ENCODE measurements at regions not wholly inside any gene's neighbourhood (a gene's known extent, or its start where the extent isn't known, plus 50 kb on each side); places are given as distances from the start of the nearest gene placed in this dataset.

GRCh38 chr12:109648521-109648920 lies 65.1 kb upstream of the FAM222A start:
- TF ChIP-seq THAP9 (CRISPR knock-in tag; IDR thresholded peaks at IDR 0.05; ENCODE audit: borderline replicate concordance) = no peak
- no peak for TF ChIP-seq EP300 (IDR thresholded peaks at IDR 0.05; ENCODE audit: low read depth in 2 of 2, low read length in 2 of 2)
- no peak for TF ChIP-seq EP300 (CRISPR knock-in tag; IDR thresholded peaks at IDR 0.05; ENCODE audit: borderline replicate concordance)
- no peak for TF ChIP-seq TIGD3 (CRISPR knock-in tag; IDR thresholded peaks at IDR 0.05; ENCODE audit: borderline replicate concordance)
- TF ChIP-seq EZH2 (conservative IDR thresholded peaks at IDR 0.05; ENCODE audit: low read depth, low read length) = no peak
- no peak for TF ChIP-seq KAT2B (IDR thresholded peaks at IDR 0.05; ENCODE audit: borderline replicate concordance, low read depth, low read length)
- no peak for TF ChIP-seq POLR2A (IDR thresholded peaks at IDR 0.05; ENCODE audit: insufficient read depth in 1 of 2, low read depth in 2 of 2, low read length in 2 of 2)
- no peak for TF ChIP-seq CTCF (CRISPR knock-in tag; IDR thresholded peaks at IDR 0.05)

Measured in HepG2 (cell line).